ENCODE measurements at regions not wholly inside any gene's neighbourhood (a gene's known extent, or its start where the extent isn't known, plus 50 kb on each side); places are given as distances from the start of the nearest gene placed in this dataset.
"Not testable (repeated sequence)": the region's sequence is repeated elsewhere in the genome, so short reads cannot be mapped to it uniquely, and the experiment has no call there.

GRCh38 chr4:181843797-181844196 is 399.4 kb upstream of the TENM3 start:
- not testable (repeated sequence) for DNase-seq (ENCODE audit: low read depth in 2 of 2)

- DNase-seq (ENCODE audit: low read depth in 2 of 2): no peak
Measured at GRCh38 chr4:181845617-181846016, 397.6 kb upstream of the TENM3 start.

- no peak for DNase-seq (ENCODE audit: low read depth in 2 of 2)
Measured at GRCh38 chr4:181846934-181847333, 396.3 kb upstream of the TENM3 start.

- no peak for DNase-seq (ENCODE audit: low read depth in 2 of 2)
Measured at GRCh38 chr4:181848357-181848756, 394.8 kb upstream of the TENM3 start.

- DNase-seq (ENCODE audit: low read depth in 2 of 2): no peak
Measured at GRCh38 chr4:181849472-181849871, 393.7 kb upstream of the TENM3 start.

- DNase-seq (ENCODE audit: low read depth in 2 of 2): no peak
Measured at GRCh38 chr4:181853881-181854511, 389.2 kb upstream of the TENM3 start.

GRCh38 chr4:181855307-181855706 is 387.9 kb upstream of the TENM3 start:
- DNase-seq (ENCODE audit: low read depth in 2 of 2): no peak

- not testable (repeated sequence) for DNase-seq (ENCODE audit: low read depth in 2 of 2)
Measured at GRCh38 chr4:181857471-181857870, 385.7 kb upstream of the TENM3 start.

GRCh38 chr4:181858741-181859140 is 384.5 kb upstream of the TENM3 start:
- no peak for DNase-seq (ENCODE audit: low read depth in 2 of 2)

GRCh38 chr4:181859439-181859838 is 383.8 kb upstream of the TENM3 start:
- no peak for DNase-seq (ENCODE audit: low read depth in 2 of 2)

- no peak for DNase-seq (ENCODE audit: low read depth in 2 of 2)
Measured at GRCh38 chr4:181860157-181860556, 383.0 kb upstream of the TENM3 start.

- DNase-seq (ENCODE audit: low read depth in 2 of 2): no peak
Measured at GRCh38 chr4:181860668-181861067, 382.5 kb upstream of the TENM3 start.

- no peak for DNase-seq (ENCODE audit: low read depth in 2 of 2)
Measured at GRCh38 chr4:181863856-181864255, 379.3 kb upstream of the TENM3 start.

- no peak for DNase-seq (ENCODE audit: low read depth in 2 of 2)
Measured at GRCh38 chr4:181870326-181870725, 372.9 kb upstream of the TENM3 start.

- DNase-seq (ENCODE audit: low read depth in 2 of 2): no peak
Measured at GRCh38 chr4:181874602-181875001, 368.6 kb upstream of the TENM3 start.

- no peak for DNase-seq (ENCODE audit: low read depth in 2 of 2)
Measured at GRCh38 chr4:181877329-181877848, 365.8 kb upstream of the TENM3 start.

- no peak for DNase-seq (ENCODE audit: low read depth in 2 of 2)
Measured at GRCh38 chr4:181890031-181890430, 353.2 kb upstream of the TENM3 start.

- no peak for DNase-seq (ENCODE audit: low read depth in 2 of 2)
Measured at GRCh38 chr4:181890911-181891310, 352.3 kb upstream of the TENM3 start.

GRCh38 chr4:181896614-181897013 is 346.6 kb upstream of the TENM3 start:
- DNase-seq (ENCODE audit: low read depth in 2 of 2): no peak

- no peak for DNase-seq (ENCODE audit: low read depth in 2 of 2)
Measured at GRCh38 chr4:181897935-181898334, 345.3 kb upstream of the TENM3 start.

GRCh38 chr4:181902404-181902803 is 340.8 kb upstream of the TENM3 start:
- not testable (repeated sequence) for DNase-seq (ENCODE audit: low read depth in 2 of 2)

GRCh38 chr4:181905708-181906107 is 337.5 kb upstream of the TENM3 start:
- no peak for DNase-seq (ENCODE audit: low read depth in 2 of 2)

GRCh38 chr4:181908168-181908567 is 335.0 kb upstream of the TENM3 start:
- no peak for DNase-seq (ENCODE audit: low read depth in 2 of 2)

- no peak for DNase-seq (ENCODE audit: low read depth in 2 of 2)
Measured at GRCh38 chr4:181909368-181909767, 333.8 kb upstream of the TENM3 start.
